GM21619 (cell line): ENCODE measurements at regions not wholly inside any gene's neighbourhood (a gene's known extent, or its start where the extent isn't known, plus 50 kb on each side); places are given as distances from the start of the nearest gene placed in this dataset.

Experiments used
- ATAC-seq: cut with Tn5 transposase; IDR thresholded peaks from one replicate; pipeline ENCODE4 v1.9.1; 2021; ENCODE audit not compliant: unreplicated experiment

- no peak for ATAC-seq
These were observed 262.0 kb upstream of the TRPM3 start for GRCh38 chr9:71383308-71383940.

- no peak for ATAC-seq
These were observed 246.7 kb upstream of the TRPM3 start for GRCh38 chr9:71368157-71368556.

GRCh38 chr9:71364186-71364955 is 242.9 kb upstream of the TRPM3 start:
- ATAC-seq = no peak

GRCh38 chr9:71363286-71363961 is 242.0 kb upstream of the TRPM3 start:
- no peak for ATAC-seq

- ATAC-seq = no peak
These were observed 239.9 kb upstream of the TRPM3 start for GRCh38 chr9:71361357-71361756.

GRCh38 chr9:71357346-71357745 is 235.9 kb upstream of the TRPM3 start:
- ATAC-seq = no peak

- no peak for ATAC-seq
These were observed 234.5 kb upstream of the TRPM3 start for GRCh38 chr9:71355884-71356283.

GRCh38 chr9:71353720-71354119 is 232.3 kb upstream of the TRPM3 start:
- no peak for ATAC-seq

GRCh38 chr9:71352837-71353236 is 231.4 kb upstream of the TRPM3 start:
- no peak for ATAC-seq

GRCh38 chr9:71349218-71349617 is 227.8 kb upstream of the TRPM3 start:
- no peak for ATAC-seq

GRCh38 chr9:71333321-71333720 is 211.9 kb upstream of the TRPM3 start:
- no peak for ATAC-seq

GRCh38 chr9:71331603-71332002 is 210.2 kb upstream of the TRPM3 start:
- ATAC-seq = no peak

GRCh38 chr9:71329873-71330272 is 208.5 kb upstream of the TRPM3 start:
- ATAC-seq = no peak

- ATAC-seq = no peak
These were observed 204.9 kb upstream of the TRPM3 start for GRCh38 chr9:71326360-71326759.

GRCh38 chr9:71323357-71323756 is 201.9 kb upstream of the TRPM3 start:
- no peak for ATAC-seq

- no peak for ATAC-seq
These were observed 200.9 kb upstream of the TRPM3 start for GRCh38 chr9:71322311-71322710.

GRCh38 chr9:71308454-71308853 is 187.0 kb upstream of the TRPM3 start:
- no peak for ATAC-seq

- ATAC-seq = peak; percentile 55
These were observed 184.7 kb upstream of the TRPM3 start for GRCh38 chr9:71306134-71306533.

GRCh38 chr9:71303351-71303750 is 181.9 kb upstream of the TRPM3 start:
- ATAC-seq = no peak

GRCh38 chr9:71302776-71303175 is 181.4 kb upstream of the TRPM3 start:
- peak; percentile 81 for ATAC-seq

- no peak for ATAC-seq
These were observed 174.5 kb upstream of the TRPM3 start for GRCh38 chr9:71295928-71296327.

GRCh38 chr9:71286146-71286545 is 164.7 kb upstream of the TRPM3 start:
- ATAC-seq = no peak
